HG03432 (cell line): ENCODE measurements at regions not wholly inside any gene's neighbourhood (a gene's known extent, or its start where the extent isn't known, plus 50 kb on each side); places are given as distances from the start of the nearest gene placed in this dataset.

Source experiments
- ATAC-seq: cut with Tn5 transposase; IDR thresholded peaks from one replicate; pipeline ENCODE4 v1.9.1; 2021; ENCODE audit warnings: mild to moderate bottlenecking, moderate library complexity; ENCODE audit not compliant: unreplicated experiment

DNA sequence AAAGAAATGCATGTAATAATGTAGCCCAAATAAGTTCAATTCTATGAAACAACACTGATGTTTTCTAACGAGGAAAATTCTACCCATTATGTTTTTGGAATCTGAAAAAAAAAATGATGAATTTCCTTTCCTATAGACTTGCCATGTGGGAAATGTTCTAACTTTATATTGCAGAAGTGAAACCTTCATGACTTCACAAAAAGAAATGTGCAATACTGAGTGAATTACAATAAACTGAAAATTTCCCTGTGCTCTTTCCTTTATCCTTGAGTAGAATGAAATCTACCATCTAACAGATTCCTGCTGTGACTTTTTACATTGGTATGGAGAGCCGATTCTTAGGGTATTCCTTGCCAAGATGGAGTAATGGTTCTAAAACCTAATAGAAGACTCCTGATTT, 1622.5 kb downstream of the MAT2B start:
- no peak for ATAC-seq

DNA sequence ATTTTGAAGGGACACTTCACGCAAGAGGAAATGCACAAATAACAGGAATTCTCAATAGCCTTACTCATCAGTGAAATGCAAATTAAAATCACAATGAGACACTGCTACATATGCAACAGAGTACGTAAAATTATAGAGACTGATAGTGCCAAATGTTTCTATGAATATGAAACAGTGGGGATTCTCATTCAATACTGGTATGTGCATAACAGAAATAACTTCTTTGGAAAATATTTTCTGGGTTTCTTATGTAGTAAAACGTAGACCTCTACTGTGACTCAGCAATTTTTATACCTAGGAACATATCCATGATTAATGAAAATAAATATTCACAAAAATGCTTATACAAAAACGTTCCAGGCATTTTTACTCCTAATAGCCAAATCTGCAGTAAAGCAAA, 1625.2 kb downstream of the MAT2B start:
- ATAC-seq, result no peak

DNA sequence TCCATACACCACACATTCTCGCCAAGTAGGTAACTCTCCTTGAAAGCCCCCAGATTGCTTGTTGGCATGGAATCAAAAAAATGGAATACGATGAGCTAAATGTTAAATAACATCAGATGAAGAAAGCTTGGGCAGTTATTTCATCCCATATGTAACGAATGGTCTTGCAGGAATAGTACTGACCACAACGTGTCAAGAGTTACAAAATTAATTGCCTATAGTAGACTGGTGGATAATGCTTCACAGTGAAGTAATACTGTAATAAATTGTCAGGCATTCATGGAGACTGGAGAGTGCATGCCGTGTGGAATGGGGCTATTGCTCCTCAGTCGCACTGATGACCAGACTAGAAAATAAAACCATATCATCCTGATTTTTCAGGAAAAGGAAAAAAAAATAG, 1628.7 kb downstream of the MAT2B start:
- ATAC-seq, result no peak

DNA sequence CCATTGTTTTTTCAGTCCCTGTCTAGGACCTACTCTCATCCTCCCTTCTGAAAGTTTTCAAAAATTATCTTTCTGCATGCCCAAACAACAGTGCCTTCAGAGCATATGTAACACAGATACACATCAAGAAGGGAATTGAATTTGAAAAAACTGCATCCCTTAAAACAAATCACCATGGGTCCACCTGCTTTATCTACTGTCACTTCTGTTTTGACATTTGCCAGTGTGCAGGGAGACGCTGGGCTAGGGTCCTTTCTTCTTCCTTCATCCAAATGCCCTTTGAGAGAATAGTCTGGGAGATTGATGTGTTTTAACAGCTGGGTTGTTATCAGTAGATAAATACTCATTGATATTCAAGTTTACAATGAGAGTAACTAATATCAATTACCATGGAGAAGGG, 1630.1 kb downstream of the MAT2B start:
- ATAC-seq, result no peak

DNA sequence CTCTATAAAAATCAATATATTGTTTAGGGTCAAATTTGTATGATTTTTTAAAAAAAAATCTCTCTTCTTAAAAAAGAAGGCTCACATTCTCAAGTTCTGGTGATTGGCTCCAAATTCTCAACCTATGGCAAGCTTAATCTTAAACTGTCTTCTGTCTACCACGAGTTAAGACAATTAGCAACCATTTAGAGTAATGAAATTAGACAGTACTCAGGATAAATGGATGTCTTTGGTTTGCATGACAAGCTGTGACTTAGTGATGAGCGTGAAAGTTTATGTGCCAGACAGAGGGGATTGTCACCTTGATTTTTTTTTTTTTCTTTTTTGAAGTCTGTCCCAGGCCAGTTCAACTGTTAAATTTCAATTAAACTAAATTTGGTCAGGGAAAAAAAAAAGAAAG, 1632.3 kb downstream of the MAT2B start:
- no peak for ATAC-seq

DNA sequence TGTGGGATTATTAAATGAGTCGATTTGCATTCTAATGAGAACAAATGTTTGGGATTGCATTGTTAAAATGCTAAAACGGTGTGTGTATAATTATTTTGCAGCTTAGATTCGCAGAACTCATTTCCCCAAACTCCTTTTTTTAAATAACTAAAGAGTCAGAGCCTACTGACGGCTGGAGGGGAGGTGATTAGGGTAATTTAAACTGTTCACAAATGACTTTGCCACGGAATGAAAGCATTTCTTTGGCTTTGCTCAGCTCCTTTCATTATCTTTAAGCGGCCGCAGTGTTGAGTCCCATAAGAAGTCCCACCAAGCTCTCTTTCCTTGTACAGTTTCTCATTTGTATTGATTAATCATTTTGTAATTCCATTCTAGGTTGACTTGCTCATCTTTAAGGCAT, 1632.8 kb downstream of the MAT2B start:
- ATAC-seq, result no peak

DNA sequence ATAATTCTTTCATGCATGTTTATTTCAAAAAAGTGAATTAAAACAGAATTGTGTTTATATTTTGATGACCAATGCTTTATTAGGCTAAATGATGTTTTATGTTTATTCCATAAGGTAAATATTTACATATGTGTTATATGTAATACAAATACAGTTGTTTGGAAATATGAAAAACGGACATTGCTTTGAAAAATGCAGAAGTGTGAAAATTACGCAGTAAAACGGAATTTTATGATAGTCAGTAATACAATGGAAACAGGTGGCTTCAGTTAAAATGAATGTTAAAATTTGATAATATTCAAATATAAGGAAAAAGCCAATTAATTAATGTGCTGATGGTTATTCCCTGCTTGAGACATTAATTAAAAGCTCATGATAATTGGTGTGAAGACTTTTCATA, 1633.8 kb downstream of the MAT2B start:
- ATAC-seq, result no peak

DNA sequence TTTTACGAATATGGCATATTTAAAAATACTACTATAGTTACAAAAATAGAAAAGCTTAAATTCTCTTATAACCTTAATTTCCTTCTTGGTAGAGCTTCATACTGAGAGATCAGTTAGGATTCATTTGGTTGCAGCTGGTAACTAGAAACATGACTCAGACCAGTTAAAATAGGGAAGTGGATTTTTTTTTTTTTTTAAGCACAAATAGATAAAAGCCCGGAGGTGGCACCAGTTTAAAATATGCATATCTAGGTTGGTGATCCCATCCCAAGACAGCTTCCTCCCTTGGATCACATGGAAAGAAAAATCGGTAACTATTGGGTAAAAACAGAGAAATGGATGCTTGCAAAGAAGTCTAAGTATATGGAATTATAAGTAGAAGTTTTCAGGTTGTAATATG, 1634.3 kb downstream of the MAT2B start:
- ATAC-seq, result no peak

DNA sequence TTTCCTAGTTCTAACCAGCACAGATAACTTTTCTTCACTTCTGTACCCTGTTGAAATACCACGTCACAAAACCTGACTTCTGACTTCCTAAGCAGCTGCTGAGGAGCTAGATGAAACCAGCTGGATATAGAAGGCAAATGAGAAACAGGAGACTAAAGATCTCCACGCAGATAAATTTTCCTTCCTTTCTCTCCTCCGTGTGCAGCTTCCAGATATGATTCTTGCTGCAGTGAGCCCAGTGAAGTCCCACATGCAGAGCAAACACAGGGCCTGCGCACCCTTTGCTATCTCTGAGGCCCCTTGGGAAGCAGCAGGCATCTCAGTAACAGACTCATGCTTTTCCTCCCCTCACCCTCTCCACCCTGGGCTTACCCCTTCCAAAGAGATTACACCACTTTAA, 1638.3 kb downstream of the MAT2B start:
- ATAC-seq, result no peak

DNA sequence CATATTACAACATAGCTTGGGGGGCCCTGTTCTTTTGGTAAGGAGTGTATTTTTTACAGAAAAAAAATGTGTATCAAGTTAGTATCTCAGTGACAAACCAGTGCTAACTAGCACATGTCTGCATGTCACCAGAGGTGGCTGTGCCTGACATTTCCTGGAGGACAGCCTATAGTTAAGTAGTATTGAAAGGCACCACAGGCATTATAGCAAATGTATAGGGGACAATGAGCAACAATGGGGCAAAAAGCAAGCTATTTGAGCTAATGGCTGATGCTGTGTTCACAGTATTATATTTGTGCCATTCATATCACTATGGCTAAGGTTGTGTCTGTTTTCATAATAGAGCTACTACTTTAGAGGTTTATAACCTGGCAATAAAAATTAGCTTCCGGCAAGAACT, 1644.0 kb downstream of the MAT2B start:
- no peak for ATAC-seq

DNA sequence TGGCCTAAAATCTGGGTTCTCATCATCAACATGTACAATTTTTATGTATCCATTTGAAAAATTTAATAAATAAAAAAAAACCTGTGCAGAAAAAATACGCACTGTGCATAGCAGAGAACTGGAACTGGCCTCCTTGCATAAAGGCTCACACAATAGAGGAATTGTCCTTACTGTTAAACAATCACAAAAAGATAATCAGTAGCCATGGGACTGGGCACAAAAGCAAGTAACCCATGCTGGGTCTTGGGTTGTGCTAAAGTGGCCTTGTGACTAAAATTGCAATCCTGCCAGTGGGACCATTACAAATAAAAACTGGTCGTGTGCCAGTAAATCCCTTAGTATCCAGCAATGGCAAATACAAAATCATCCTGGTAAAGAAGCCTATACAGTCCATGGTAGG, 1646.6 kb downstream of the MAT2B start:
- ATAC-seq, result no peak

DNA sequence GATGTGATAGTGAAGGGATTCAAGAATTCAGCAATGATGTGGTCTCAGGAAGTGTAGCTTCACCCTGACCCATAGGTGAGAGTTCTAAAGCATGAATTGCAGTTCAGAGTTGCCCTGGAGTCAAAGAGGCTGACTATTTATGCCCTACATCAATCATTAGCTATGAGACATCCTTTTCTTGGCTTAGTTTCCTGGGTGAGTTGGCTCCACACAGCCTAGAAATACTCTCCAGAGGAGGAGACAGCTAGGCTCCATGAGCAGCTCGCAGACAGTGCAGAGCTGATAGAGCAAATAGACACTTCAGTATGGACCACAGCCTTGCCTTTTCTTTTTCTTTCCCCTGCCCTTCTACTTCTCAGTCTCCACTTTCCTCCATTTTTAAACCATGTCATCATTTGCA, 1651.8 kb downstream of the MAT2B start:
- ATAC-seq, result no peak

DNA sequence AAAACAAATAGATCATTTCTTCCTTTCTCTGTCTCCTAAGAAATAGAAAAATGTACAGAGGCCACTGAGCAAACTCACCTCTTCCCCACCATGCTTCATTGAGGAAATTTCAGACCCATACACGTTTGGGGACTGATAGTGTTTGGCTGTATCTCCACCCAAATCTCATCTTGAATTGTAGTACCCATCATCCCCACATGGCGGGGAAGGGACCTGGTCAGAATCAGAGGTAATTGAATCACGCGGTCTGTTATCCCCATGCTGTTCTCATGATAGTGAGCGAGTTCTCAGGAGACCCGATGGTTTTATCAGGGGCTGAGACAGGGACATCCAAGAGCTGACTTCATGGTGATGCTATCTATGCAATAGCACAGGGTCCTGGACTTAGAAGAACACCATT, 1655.8 kb downstream of the MAT2B start:
- ATAC-seq, result no peak

DNA sequence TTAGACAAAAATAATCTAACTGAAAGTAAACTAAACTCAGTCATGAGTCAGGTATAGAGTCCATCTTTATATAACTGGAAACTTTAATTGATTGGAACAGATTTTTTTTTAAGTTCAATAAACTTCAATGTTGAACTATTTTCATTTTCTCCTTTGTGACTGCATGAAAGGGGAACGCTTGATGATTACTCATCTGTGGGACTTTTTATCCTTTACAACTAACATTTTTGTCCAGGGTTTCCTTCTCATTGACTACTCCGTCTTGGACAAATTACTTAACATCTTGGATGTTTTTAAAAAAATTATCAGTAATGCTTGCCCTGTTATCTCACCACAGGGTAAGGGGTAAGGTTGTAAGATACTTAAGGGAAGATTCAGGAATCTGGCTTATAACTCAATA, 1658.4 kb downstream of the MAT2B start:
- ATAC-seq, result no peak

DNA sequence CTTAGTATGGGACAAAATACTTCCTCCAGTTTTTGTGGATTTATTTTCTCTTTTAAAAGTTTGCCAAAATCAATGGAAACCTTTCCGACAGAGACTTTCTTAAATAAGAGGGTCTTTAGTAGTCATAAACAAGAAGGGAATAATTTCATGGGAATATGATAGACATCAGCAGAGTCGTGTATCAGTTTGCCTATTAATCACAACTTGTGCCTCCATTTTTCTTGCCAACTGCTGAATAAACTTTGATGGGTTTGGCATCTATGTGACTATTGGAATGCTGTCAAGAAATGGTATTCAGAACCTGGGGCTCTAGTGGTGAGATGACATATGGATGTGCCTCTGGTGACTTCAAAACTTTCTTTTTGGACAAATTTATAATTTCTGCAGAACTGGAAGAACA, 1668.2 kb downstream of the MAT2B start:
- ATAC-seq, result no peak

DNA sequence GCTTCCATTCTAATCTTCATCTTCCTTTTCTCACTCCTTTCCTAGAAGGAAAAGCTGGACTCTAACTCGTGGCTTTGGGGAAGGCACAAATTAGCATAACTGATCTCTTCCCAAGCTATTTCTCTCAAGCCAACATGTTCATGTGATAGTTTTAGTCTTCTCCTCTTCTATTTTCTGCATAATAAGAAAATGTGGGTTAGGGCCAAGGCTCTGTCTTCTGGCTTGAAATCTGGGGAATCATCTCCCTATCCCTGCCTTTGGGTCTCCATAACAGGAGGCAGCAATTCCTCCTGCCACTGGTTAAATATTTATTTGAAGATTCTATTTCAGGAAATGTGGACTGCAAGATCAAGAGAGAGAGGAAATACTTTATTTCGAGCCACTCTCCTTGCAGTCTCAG, 1669.6 kb downstream of the MAT2B start:
- ATAC-seq, result no peak

DNA sequence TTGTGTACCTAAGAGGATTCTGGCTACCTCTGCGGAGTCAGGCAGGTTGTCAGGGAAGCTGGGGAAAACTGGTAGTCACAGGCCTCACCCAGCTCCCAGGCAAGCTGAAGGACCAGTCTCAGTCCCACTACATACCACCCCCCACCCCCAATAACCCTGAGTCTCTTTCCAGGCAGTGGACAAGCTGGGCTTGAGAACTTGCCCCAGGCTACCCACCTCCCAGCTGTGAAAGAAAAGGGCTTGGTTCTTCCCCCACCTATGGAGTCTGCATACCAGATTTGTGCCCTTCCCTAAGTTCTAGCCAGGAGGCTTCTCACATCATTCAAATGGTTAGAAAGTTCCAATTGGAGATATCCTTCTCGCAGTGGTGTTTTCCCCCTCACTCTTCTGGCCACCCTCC, 1678.8 kb downstream of the MAT2B start:
- ATAC-seq, result no peak

DNA sequence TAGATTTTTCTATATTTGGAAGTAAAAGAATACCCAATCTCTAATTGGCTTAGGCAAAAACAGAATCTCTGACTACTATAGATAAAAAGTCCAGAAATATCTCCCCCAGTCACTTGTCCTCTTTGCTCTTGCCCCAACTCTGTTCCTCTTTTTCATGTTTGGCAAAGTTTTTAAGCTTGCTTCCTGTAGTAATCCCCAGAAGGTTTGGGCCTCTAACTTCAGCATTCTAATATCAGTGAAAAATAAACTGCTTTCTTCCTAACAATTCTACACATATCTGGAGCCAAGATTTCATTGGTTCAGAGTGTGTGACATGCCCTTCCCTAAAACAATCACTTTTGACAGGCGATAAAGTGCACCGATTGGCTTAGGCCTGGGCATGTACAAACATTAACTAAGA, 1680.3 kb downstream of the MAT2B start:
- no peak for ATAC-seq

DNA sequence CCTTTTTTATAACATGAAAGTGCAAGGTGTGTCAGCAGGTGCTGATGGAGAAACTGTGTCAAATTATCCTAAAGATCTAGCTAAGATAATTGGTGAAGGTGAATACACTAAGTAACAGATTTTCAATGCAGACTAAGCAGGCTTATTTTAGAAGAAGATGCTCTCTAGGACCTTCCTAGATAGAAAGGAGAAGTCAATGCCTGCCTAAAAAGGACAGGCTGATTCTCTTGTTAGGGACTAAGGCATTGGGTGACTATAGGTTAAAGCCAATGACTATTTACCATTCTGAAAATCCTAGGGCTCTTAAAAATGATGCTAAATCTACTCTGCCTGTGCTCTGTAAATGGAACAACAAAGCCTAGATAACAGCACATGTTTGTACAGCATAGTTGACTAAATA, 1682.4 kb downstream of the MAT2B start:
- no peak for ATAC-seq

DNA sequence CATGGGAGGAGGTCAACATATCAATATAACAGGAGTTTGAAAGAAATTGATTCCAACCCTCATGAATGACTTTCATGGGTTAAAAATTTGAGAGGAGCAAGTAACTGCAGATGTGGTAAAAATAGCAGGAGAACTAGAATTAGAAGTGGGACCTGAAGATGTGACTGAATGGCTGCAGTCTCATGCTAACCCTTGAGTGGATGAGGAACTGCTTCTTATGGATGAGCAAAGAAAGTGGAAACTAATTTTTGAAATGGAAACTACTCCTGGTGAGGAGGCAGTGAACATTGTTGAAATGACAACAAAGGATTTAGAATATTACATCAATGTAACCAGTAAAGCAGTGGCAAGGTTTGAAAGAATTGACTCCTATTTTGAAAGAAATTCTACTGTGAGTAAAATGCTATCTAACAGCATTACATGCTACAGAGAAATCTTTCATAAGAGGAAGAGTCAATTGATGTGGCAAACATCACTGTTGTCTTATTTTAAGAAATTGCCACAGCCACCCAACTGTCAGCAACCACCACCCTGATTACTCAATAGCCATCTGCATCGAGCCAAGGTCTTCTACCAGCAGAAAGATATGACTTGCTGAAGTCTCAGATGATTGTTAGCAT, 1683.2 kb downstream of the MAT2B start:
- no peak for ATAC-seq

DNA sequence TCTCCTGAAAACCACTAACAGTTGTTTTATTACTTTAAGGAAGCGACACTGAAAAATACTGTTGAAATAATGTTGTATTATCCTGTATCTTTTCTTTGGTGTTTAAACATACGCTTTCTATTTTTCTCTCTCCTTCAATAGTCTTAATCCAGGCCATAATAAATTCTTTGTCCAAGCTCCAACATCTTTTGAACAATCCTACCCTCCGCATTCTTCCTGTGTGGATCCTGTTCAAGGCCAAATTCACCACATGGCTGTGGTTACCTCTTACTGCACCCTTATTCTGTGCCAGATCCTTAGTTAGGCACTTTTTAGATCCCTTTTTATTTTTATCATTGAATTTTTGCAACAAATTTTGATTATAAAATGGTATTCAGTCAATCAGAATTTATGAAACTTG, 1691.5 kb downstream of the MAT2B start:
- no peak for ATAC-seq

DNA sequence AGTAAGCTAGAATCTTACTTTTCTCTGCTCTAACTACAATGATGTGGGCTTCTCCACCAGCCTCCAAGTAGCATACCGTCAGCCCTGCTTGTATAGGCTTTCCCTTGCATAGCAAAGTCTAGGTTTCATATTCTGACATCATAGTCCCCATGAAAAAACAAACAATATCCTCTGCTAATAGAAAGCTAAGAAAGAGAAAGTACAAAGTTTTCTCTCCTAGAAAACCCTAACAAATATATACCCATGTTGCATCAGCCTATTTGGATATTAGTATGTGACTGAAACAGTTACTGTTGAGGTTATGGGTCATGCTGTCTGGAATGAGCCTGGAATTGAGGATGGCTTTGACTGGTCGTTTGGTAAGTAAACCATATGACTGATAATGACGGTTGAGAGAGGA, 1696.0 kb downstream of the MAT2B start:
- ATAC-seq, result no peak

DNA sequence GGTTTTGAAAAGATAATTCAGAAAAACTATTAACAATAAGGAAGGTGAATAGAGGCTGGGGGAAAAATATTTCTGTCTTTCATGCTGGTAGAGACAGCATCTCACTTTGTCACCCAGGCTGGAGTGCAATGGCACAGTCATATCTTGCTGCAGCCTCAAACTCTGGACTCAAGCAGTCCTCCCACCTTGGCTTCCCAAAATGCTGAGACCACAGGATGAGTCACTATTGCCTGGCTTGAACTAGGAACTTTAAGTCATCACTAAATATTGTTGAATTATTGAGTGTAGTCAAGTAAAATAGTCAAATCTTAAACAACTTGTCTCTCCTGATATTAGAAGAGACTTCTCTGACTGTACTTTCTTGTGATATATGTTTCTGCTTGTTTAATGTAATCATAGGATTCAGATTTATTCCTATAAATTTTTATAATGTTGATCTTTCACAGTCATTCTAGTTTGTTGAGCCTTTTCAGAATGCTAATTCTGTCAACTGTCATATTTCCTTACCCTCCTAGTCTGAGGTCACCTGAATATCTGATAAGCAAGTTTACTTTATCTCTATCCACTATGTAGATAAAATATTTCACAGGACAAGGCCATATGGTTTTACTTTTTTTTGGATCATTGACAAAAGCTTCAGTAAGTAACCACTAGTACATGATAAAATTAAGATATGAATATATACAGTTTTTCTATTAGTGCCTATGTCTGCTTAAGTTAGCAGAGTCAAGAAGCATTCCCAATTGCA, 1696.5 kb downstream of the MAT2B start:
- ATAC-seq, result no peak
